HEK293 (cell line): ENCODE measurements at regions not wholly inside any gene's neighbourhood (a gene's known extent, or its start where the extent isn't known, plus 50 kb on each side); places are given as distances from the start of the nearest gene placed in this dataset.

Experiments used
- CTCF ChIA-PET: fragments of 350-600 bp; formaldehyde crosslinking; extraction: SDS; loops from one replicate; lab custom pipeline; 2021; ENCODE audit warnings: antibody characterized with exemption; lab: Yijun Ruan, JAX
- POLR2A ChIA-PET: fragments of 300-600 bp; formaldehyde crosslinking; extraction: SDS; loops from one replicate; lab custom pipeline; 2020; ENCODE audit warnings: antibody characterized with exemption, inconsistent platforms; lab: Yijun Ruan, JAX
- H3K27ac ChIP-seq: fragments of 200-500 bp; sonication (Bioruptor generic); 2 replicates; pipeline ENCODE4 v1.5.1; 2014; ENCODE audit warnings: low read depth, low read length, control low read depth, inconsistent platforms; ENCODE audit errors: extremely low read depth
- H3K36me3 ChIP-seq, 2 experiments: fragments of 200-500 bp in 1 of 2; sonication (Bioruptor generic) in 1 of 2; 1 replicate in 1 of 2; 2 replicates in 1 of 2; pipeline ENCODE4 v1.5.1; 2014 to 2017; ENCODE audit warnings: inconsistent platforms in 2 of 2, low read length in 2 of 2; ENCODE audit not compliant: control insufficient read depth in 2 of 2, insufficient read depth in 1 of 2
- H3K4me1 ChIP-seq: fragments of 200-500 bp; sonication (Bioruptor generic); 2 replicates; pipeline ENCODE4 v1.5.1; 2014; ENCODE audit warnings: mild to moderate bottlenecking, low read length, inconsistent platforms; ENCODE audit not compliant: control insufficient read depth, insufficient read depth
- H3K4me3 ChIP-seq: 2 replicates; pipeline ENCODE4 v1.5.1; 2011; ENCODE audit warnings: low read depth, mild to moderate bottlenecking, control low read depth, low read length, moderate library complexity
- H3K9me3 ChIP-seq: fragments of 200-500 bp; sonication (Bioruptor generic); 2 replicates; pipeline ENCODE4 v1.5.1; 2014; ENCODE audit warnings: low read depth, low read length, inconsistent platforms; ENCODE audit not compliant: control insufficient read depth, insufficient read depth
- HOXA7 ChIP-seq: sonication (generic); formaldehyde crosslinking; IDR thresholded peaks from 2 replicates; pipeline ENCODE4 v1.8.1; 2022; ENCODE audit warnings: missing genetic modification reagents, borderline replicate concordance
- KLF1 ChIP-seq: fragments of 450-650 bp; formaldehyde crosslinking; IDR thresholded peaks from 2 replicates; pipeline ENCODE4 v1.5.1; 2016; ENCODE audit warnings: missing biosample characterization, missing genetic modification characterization
- KLF9 ChIP-seq: fragments of 450-650 bp; formaldehyde crosslinking; IDR thresholded peaks from 2 replicates; pipeline ENCODE4 v1.5.1; 2016; ENCODE audit warnings: missing biosample characterization, missing genetic modification characterization, low read depth
- ZNF140 ChIP-seq: fragments of 450-650 bp; formaldehyde crosslinking; IDR thresholded peaks from 2 replicates; pipeline ENCODE4 v1.5.1; 2016; ENCODE audit warnings: missing biosample characterization, missing genetic modification characterization
- ZNF239 ChIP-seq: fragments of 450-650 bp; formaldehyde crosslinking; IDR thresholded peaks from 2 replicates; pipeline ENCODE4 v1.5.1; 2016; ENCODE audit warnings: missing biosample characterization, missing genetic modification characterization
- ZNF24 ChIP-seq: fragments of 450-650 bp; formaldehyde crosslinking; IDR thresholded peaks from 2 replicates; pipeline ENCODE4 v1.5.1; 2016; ENCODE audit warnings: missing biosample characterization, missing genetic modification characterization
- ZNF785 ChIP-seq: fragments of 450-650 bp; formaldehyde crosslinking; IDR thresholded peaks from 2 replicates; pipeline ENCODE4 v1.5.1; 2016; ENCODE audit warnings: missing biosample characterization, missing genetic modification characterization
- TF ChIP-seq, protein P1 (sequence below): fragments of 450-650 bp; formaldehyde crosslinking; IDR thresholded peaks from 2 replicates; pipeline ENCODE4 v1.5.1; 2016; ENCODE audit warnings: missing biosample characterization, missing genetic modification characterization, low read depth
- TF ChIP-seq, protein P2 (sequence below): fragments of 450-650 bp; formaldehyde crosslinking; IDR thresholded peaks from 2 replicates; pipeline ENCODE4 v1.5.1; 2016; ENCODE audit warnings: missing biosample characterization, missing genetic modification characterization
- TF ChIP-seq, protein P3 (sequence below): fragments of 450-650 bp; formaldehyde crosslinking; IDR thresholded peaks from 2 replicates; pipeline ENCODE4 v1.5.1; 2016; ENCODE audit warnings: missing biosample characterization, missing genetic modification characterization
- TF ChIP-seq, protein P4 (sequence below): fragments of 450-650 bp; formaldehyde crosslinking; IDR thresholded peaks from 2 replicates; pipeline ENCODE4 v1.5.1; 2016; ENCODE audit warnings: missing biosample characterization, missing genetic modification characterization
- TF ChIP-seq, protein P5 (sequence below): fragments of 450-650 bp; formaldehyde crosslinking; IDR thresholded peaks from 2 replicates; pipeline ENCODE4 v1.5.1; 2016; ENCODE audit warnings: missing biosample characterization, missing genetic modification characterization, borderline replicate concordance
- TF ChIP-seq, protein P6 (sequence below): fragments of 450-650 bp; formaldehyde crosslinking; IDR thresholded peaks from 2 replicates; pipeline ENCODE4 v1.5.1; 2016; ENCODE audit warnings: missing biosample characterization, missing genetic modification characterization

DNA sequence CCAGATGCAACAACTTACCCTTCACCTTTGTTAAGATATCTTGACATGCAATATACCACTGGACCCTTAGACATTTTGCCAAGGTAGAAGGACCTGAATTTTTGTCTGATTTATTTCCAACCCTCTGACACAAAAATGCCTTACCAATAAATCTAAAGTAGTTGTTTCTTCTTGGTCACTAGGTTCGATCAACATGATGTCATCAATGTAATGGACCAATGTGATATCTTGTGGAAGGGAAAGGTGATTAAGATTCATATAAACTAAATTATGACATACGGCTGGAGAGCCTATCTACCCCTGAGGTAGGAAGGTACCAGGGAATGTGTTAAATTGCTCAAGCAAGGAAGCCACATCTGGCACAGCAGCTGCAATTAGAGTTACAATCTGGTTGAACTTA is 67.7 kb upstream of the SERPINE2 start:
- no peaks in the 10 kb centered on the region for H3K9me3 ChIP-seq
- TF ChIP-seq ZNF239 (tag by site-specific recombination): no peak
- TF ChIP-seq, protein P1, sequence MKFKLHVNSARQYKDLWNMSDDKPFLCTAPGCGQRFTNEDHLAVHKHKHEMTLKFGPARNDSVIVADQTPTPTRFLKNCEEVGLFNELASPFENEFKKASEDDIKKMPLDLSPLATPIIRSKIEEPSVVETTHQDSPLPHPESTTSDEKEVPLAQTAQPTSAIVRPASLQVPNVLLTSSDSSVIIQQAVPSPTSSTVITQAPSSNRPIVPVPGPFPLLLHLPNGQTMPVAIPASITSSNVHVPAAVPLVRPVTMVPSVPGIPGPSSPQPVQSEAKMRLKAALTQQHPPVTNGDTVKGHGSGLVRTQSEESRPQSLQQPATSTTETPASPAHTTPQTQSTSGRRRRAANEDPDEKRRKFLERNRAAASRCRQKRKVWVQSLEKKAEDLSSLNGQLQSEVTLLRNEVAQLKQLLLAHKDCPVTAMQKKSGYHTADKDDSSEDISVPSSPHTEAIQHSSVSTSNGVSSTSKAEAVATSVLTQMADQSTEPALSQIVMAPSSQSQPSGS (tag by site-specific recombination): peak; percentile 46; the same call in 1 of the 2 replicates
- no peaks in the 10 kb centered on the region for H3K36me3 ChIP-seq
- ChIA-PET CTCF (no interaction called here), POLR2A (no interaction called here)
- no peaks in the 10 kb centered on the region for H3K4me1 ChIP-seq
- no peak overlapping the region for H3K27ac ChIP-seq
- H3K4me3 ChIP-seq: no peak overlapping the region

DNA sequence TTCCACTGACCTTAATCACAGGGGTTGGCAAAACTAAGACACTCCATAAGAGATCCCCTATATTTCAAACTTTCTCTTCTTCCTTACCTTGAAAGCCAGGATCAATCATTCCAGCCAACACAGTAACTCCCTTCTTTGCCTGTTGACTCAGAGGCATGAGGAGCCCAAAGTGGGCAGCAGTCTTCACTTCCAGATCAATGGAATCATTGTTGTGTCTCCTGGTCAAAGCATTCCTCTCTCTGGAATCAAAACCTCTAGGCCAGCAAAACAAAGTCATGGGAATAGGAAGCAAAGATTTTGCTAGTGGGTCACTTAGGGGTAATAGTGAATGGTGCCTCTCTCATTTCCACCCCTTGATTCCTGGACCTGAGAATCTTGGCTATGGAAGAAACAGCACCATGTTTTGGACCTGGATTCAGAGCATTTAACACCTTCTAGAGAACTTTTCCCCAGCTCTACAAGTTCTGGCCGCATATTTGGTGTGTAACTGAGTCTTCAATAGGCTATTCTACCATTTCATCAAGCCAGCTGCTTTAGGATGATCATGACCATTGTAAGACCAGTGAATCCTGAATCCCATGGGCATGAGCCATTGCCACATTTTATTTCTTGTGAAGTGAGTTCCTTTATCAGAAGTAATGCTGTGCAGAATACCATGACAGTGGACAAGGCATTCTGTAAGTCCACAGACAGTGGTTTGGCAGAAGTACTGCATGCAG is 65.7 kb upstream of the SERPINE2 start:
- no peaks in the 10 kb centered on the region for H3K36me3 ChIP-seq
- TF ChIP-seq, protein P2, sequence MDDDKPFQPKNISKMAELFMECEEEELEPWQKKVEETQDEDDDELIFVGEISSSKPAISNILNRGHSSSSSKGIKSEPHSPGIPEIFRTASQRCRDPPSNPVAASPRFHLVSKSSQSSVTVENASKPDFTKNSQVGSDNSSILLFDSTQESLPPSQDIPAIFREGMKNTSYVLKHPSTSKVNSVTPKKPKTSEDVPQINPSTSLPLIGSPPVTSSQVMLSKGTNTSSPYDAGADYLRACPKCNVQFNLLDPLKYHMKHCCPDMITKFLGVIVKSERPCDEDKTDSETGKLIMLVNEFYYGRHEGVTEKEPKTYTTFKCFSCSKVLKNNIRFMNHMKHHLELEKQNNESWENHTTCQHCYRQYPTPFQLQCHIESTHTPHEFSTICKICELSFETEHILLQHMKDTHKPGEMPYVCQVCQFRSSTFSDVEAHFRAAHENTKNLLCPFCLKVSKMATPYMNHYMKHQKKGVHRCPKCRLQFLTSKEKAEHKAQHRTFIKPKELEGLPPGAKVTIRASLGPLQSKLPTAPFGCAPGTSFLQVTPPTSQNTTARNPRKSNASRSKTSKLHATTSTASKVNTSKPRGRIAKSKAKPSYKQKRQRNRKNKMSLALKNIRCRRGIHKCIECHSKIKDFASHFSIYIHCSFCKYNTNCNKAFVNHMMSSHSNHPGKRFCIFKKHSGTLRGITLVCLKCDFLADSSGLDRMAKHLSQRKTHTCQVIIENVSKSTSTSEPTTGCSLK: no peak
- TF ChIP-seq, protein P3, sequence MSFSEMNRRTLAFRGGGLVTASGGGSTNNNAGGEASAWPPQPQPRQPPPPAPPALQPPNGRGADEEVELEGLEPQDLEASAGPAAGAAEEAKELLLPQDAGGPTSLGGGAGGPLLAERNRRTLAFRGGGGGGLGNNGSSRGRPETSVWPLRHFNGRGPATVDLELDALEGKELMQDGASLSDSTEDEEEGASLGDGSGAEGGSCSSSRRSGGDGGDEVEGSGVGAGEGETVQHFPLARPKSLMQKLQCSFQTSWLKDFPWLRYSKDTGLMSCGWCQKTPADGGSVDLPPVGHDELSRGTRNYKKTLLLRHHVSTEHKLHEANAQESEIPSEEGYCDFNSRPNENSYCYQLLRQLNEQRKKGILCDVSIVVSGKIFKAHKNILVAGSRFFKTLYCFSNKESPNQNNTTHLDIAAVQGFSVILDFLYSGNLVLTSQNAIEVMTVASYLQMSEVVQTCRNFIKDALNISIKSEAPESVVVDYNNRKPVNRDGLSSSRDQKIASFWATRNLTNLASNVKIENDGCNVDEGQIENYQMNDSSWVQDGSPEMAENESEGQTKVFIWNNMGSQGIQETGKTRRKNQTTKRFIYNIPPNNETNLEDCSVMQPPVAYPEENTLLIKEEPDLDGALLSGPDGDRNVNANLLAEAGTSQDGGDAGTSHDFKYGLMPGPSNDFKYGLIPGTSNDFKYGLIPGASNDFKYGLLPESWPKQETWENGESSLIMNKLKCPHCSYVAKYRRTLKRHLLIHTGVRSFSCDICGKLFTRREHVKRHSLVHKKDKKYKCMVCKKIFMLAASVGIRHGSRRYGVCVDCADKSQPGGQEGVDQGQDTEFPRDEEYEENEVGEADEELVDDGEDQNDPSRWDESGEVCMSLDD: no peak
- no peak for TF ChIP-seq ZNF140 (tag by site-specific recombination)
- TF ChIP-seq, protein P4, sequence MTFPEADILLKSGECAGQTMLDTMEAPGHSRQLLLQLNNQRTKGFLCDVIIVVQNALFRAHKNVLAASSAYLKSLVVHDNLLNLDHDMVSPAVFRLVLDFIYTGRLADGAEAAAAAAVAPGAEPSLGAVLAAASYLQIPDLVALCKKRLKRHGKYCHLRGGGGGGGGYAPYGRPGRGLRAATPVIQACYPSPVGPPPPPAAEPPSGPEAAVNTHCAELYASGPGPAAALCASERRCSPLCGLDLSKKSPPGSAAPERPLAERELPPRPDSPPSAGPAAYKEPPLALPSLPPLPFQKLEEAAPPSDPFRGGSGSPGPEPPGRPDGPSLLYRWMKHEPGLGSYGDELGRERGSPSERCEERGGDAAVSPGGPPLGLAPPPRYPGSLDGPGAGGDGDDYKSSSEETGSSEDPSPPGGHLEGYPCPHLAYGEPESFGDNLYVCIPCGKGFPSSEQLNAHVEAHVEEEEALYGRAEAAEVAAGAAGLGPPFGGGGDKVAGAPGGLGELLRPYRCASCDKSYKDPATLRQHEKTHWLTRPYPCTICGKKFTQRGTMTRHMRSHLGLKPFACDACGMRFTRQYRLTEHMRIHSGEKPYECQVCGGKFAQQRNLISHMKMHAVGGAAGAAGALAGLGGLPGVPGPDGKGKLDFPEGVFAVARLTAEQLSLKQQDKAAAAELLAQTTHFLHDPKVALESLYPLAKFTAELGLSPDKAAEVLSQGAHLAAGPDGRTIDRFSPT (tag by site-specific recombination): no peak
- no peak for TF ChIP-seq KLF1 (tag by site-specific recombination)
- no peak overlapping the region for H3K27ac ChIP-seq
- POLR2A ChIA-PET: no interaction called here
- no peak overlapping the region for H3K4me3 ChIP-seq
- CTCF ChIA-PET: no interaction called here
- no peaks in the 10 kb centered on the region for H3K4me1 ChIP-seq
- H3K9me3 ChIP-seq: no peaks in the 10 kb centered on the region

DNA sequence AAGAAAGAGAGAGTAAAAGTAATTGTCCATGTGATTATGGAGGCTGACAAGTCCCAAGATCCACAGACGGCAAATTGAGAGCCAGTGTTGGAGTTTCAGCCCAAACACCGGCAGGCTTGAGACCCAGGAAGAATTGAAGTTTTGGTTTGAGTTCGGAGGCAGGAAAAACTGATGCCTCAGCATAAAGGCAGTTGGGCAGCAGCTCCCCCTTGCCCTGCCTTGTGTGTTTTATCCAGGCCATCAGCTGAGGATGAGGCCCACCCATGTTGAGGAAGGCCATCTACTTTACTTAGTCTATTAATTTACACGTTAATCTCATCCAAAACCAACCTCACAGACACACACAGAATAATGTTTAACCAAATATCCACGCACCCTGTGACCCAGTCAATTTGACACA is 64.6 kb upstream of the SERPINE2 start:
- ChIA-PET CTCF (no interaction called here), POLR2A (no interaction called here)
- H3K36me3 ChIP-seq: no peaks in the 10 kb centered on the region
- no peaks in the 10 kb centered on the region for H3K9me3 ChIP-seq
- H3K27ac ChIP-seq: no peak overlapping the region
- no peaks in the 10 kb centered on the region for H3K4me1 ChIP-seq
- H3K4me3 ChIP-seq: no peak overlapping the region
- no peak for TF ChIP-seq HOXA7 (CRISPR knock-in tag)
- TF ChIP-seq, protein P5, sequence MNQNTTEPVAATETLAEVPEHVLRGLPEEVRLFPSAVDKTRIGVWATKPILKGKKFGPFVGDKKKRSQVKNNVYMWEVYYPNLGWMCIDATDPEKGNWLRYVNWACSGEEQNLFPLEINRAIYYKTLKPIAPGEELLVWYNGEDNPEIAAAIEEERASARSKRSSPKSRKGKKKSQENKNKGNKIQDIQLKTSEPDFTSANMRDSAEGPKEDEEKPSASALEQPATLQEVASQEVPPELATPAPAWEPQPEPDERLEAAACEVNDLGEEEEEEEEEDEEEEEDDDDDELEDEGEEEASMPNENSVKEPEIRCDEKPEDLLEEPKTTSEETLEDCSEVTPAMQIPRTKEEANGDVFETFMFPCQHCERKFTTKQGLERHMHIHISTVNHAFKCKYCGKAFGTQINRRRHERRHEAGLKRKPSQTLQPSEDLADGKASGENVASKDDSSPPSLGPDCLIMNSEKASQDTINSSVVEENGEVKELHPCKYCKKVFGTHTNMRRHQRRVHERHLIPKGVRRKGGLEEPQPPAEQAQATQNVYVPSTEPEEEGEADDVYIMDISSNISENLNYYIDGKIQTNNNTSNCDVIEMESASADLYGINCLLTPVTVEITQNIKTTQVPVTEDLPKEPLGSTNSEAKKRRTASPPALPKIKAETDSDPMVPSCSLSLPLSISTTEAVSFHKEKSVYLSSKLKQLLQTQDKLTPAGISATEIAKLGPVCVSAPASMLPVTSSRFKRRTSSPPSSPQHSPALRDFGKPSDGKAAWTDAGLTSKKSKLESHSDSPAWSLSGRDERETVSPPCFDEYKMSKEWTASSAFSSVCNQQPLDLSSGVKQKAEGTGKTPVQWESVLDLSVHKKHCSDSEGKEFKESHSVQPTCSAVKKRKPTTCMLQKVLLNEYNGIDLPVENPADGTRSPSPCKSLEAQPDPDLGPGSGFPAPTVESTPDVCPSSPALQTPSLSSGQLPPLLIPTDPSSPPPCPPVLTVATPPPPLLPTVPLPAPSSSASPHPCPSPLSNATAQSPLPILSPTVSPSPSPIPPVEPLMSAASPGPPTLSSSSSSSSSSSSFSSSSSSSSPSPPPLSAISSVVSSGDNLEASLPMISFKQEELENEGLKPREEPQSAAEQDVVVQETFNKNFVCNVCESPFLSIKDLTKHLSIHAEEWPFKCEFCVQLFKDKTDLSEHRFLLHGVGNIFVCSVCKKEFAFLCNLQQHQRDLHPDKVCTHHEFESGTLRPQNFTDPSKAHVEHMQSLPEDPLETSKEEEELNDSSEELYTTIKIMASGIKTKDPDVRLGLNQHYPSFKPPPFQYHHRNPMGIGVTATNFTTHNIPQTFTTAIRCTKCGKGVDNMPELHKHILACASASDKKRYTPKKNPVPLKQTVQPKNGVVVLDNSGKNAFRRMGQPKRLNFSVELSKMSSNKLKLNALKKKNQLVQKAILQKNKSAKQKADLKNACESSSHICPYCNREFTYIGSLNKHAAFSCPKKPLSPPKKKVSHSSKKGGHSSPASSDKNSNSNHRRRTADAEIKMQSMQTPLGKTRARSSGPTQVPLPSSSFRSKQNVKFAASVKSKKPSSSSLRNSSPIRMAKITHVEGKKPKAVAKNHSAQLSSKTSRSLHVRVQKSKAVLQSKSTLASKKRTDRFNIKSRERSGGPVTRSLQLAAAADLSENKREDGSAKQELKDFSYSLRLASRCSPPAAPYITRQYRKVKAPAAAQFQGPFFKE (tag by site-specific recombination): no peak
- no peak for TF ChIP-seq ZNF24
- no peak for TF ChIP-seq KLF9 (tag by site-specific recombination)
- TF ChIP-seq, protein P6, sequence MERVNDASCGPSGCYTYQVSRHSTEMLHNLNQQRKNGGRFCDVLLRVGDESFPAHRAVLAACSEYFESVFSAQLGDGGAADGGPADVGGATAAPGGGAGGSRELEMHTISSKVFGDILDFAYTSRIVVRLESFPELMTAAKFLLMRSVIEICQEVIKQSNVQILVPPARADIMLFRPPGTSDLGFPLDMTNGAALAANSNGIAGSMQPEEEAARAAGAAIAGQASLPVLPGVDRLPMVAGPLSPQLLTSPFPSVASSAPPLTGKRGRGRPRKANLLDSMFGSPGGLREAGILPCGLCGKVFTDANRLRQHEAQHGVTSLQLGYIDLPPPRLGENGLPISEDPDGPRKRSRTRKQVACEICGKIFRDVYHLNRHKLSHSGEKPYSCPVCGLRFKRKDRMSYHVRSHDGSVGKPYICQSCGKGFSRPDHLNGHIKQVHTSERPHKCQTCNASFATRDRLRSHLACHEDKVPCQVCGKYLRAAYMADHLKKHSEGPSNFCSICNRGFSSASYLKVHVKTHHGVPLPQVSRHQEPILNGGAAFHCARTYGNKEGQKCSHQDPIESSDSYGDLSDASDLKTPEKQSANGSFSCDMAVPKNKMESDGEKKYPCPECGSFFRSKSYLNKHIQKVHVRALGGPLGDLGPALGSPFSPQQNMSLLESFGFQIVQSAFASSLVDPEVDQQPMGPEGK (tag by site-specific recombination): no peak
- no peak for TF ChIP-seq ZNF785 (tag by site-specific recombination)
